Astrocyte (in vitro differentiated cells and primary cell): ENCODE measurements at regions not wholly inside any gene's neighbourhood (a gene's known extent, or its start where the extent isn't known, plus 50 kb on each side); places are given as distances from the start of the nearest gene placed in this dataset.

ENCODE experiments used
- DNase-seq: peaks from one replicate; pipeline ENCODE4 v3.0.0-alpha.2; 2010; ENCODE audit warnings: low read depth
- FAIRE-seq: peaks from 2 replicates; lab custom pipeline; 2011; peaks lifted over from hg19 to GRCh38; lab: Jason Lieb, UNC
- H2AFZ ChIP-seq: 2 replicates; pipeline ENCODE4 v1.6.0; 2012; ENCODE audit warnings: low read depth, low read length, inconsistent platforms
- H3K27ac ChIP-seq: 2 replicates; pipeline ENCODE4 v1.5.1; 2011; ENCODE audit warnings: low read depth, low read length, inconsistent platforms
- H3K27me3 ChIP-seq: 2 replicates; pipeline ENCODE4 v1.6.0; 2011; ENCODE audit warnings: low read length, inconsistent platforms; ENCODE audit not compliant: insufficient read depth
- H3K36me3 ChIP-seq: 2 replicates; pipeline ENCODE4 v1.5.1; 2011; ENCODE audit warnings: low read length, inconsistent platforms; ENCODE audit not compliant: insufficient read depth
- H3K4me1 ChIP-seq: 2 replicates; pipeline ENCODE4 v1.5.1; 2011; ENCODE audit warnings: low read length, inconsistent platforms; ENCODE audit not compliant: insufficient read depth
- H3K4me2 ChIP-seq: 2 replicates; pipeline ENCODE4 v1.6.0; 2012; ENCODE audit warnings: low read length, inconsistent platforms
- H3K4me3 ChIP-seq: 2 replicates; pipeline ENCODE4 v1.5.1; 2011; ENCODE audit warnings: low read depth, mild to moderate bottlenecking, low read length, inconsistent platforms; ENCODE audit not compliant: insufficient read depth
- H3K79me2 ChIP-seq: 2 replicates; pipeline ENCODE4 v1.6.0; 2012; ENCODE audit warnings: mild to moderate bottlenecking, low read length, inconsistent platforms; ENCODE audit not compliant: insufficient read depth
- H3K9ac ChIP-seq: 2 replicates; pipeline ENCODE4 v1.6.0; 2012; ENCODE audit warnings: mild to moderate bottlenecking, low read length, inconsistent platforms
- H3K9me3 ChIP-seq: 2 replicates; pipeline ENCODE4 v1.5.1; 2012; ENCODE audit warnings: low read depth, mild to moderate bottlenecking, low read length, inconsistent platforms; ENCODE audit not compliant: insufficient read depth
- H4K20me1 ChIP-seq: 2 replicates; pipeline ENCODE4 v1.6.0; 2012; ENCODE audit warnings: low read length, inconsistent platforms; ENCODE audit not compliant: insufficient read depth
- H3K27ac Mint-ChIP-seq: one replicate; pipeline ENCODE4 v1.8.0; 2021; ENCODE audit warnings: mild to moderate bottlenecking, mixed read lengths; ENCODE audit not compliant: unreplicated experiment
- H3K27me3 Mint-ChIP-seq: one replicate; pipeline ENCODE4 v1.8.0; 2021; ENCODE audit warnings: low read depth, mixed read lengths; ENCODE audit not compliant: unreplicated experiment
- H3K36me3 Mint-ChIP-seq: one replicate; pipeline ENCODE4 v1.8.0; 2021; ENCODE audit warnings: low read depth, mixed read lengths; ENCODE audit not compliant: unreplicated experiment
- H3K4me1 Mint-ChIP-seq: one replicate; pipeline ENCODE4 v1.8.0; 2021; ENCODE audit warnings: low read depth, mixed read lengths; ENCODE audit not compliant: unreplicated experiment
- H3K4me3 Mint-ChIP-seq: one replicate; pipeline ENCODE4 v1.8.0; 2021; ENCODE audit warnings: mild to moderate bottlenecking, moderate library complexity, mixed read lengths; ENCODE audit not compliant: unreplicated experiment
- H3K9me3 Mint-ChIP-seq: one replicate; pipeline ENCODE4 v1.8.0; 2021; ENCODE audit warnings: mild to moderate bottlenecking, mixed read lengths; ENCODE audit not compliant: unreplicated experiment
- EZH2 ChIP-seq: IDR thresholded peaks from 2 replicates; pipeline ENCODE4 v1.6.1; 2012; ENCODE audit warnings: mild to moderate bottlenecking, low read length, inconsistent platforms; ENCODE audit not compliant: insufficient read depth
- TF ChIP-seq, protein P1 (sequence below): IDR thresholded peaks from 2 replicates; pipeline ENCODE4 v1.5.1; 2011; ENCODE audit warnings: low read depth, mild to moderate bottlenecking, inconsistent platforms, low read length, moderate library complexity; ENCODE audit not compliant: insufficient read depth

GRCh38 chr12:92253301-92253700 lies 107.7 kb upstream of the BTG1 start:
- H3K27me3 ChIP-seq = no peaks in the 10 kb centered on the region
- TF ChIP-seq, protein P1, sequence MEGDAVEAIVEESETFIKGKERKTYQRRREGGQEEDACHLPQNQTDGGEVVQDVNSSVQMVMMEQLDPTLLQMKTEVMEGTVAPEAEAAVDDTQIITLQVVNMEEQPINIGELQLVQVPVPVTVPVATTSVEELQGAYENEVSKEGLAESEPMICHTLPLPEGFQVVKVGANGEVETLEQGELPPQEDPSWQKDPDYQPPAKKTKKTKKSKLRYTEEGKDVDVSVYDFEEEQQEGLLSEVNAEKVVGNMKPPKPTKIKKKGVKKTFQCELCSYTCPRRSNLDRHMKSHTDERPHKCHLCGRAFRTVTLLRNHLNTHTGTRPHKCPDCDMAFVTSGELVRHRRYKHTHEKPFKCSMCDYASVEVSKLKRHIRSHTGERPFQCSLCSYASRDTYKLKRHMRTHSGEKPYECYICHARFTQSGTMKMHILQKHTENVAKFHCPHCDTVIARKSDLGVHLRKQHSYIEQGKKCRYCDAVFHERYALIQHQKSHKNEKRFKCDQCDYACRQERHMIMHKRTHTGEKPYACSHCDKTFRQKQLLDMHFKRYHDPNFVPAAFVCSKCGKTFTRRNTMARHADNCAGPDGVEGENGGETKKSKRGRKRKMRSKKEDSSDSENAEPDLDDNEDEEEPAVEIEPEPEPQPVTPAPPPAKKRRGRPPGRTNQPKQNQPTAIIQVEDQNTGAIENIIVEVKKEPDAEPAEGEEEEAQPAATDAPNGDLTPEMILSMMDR = no peak
- TF ChIP-seq EZH2 = no peak
- no peaks in the 10 kb centered on the region for H3K4me1 ChIP-seq
- no peaks in the 10 kb centered on the region for H3K36me3 ChIP-seq
- no peak overlapping the region for H3K27ac ChIP-seq
- Mint-ChIP-seq H3K27ac (no peak overlapping the region), H3K4me3 (no peak overlapping the region), H3K27me3 (no peaks in the 10 kb centered on the region), H3K4me1 (no peaks in the 10 kb centered on the region), H3K9me3 (peaks cover 2% of the 10 kb centered on the region), H3K36me3 (no peaks in the 10 kb centered on the region)
- FAIRE-seq = no peak
- no peak overlapping the region for H3K4me2 ChIP-seq
- no peaks in the 10 kb centered on the region for H3K79me2 ChIP-seq
- no peak overlapping the region for H3K4me3 ChIP-seq
- H3K9ac ChIP-seq = no peak overlapping the region
- no peaks in the 10 kb centered on the region for H4K20me1 ChIP-seq
- no peaks in the 10 kb centered on the region for H3K9me3 ChIP-seq
- no peak overlapping the region for H2AFZ ChIP-seq
- peak; percentile 19 for DNase-seq

GRCh38 chr12:92248977-92249376 lies 103.3 kb upstream of the BTG1 start:
- Mint-ChIP-seq H3K9me3 (peaks cover 2% of the 10 kb centered on the region), H3K27me3 (no peaks in the 10 kb centered on the region), H3K4me3 (no peak overlapping the region), H3K4me1 (no peaks in the 10 kb centered on the region), H3K27ac (no peak overlapping the region), H3K36me3 (no peaks in the 10 kb centered on the region)
- Histone ChIP-seq H3K4me1 (no peaks in the 10 kb centered on the region), H3K79me2 (no peaks in the 10 kb centered on the region), H2AFZ (no peak overlapping the region), H4K20me1 (no peaks in the 10 kb centered on the region), H3K27ac (no peak overlapping the region), H3K9me3 (no peaks in the 10 kb centered on the region), H3K4me2 (no peak overlapping the region), H3K9ac (no peak overlapping the region), H3K4me3 (no peak overlapping the region), H3K36me3 (no peaks in the 10 kb centered on the region), H3K27me3 (no peaks in the 10 kb centered on the region)
- no peak for DNase-seq
- no peak for FAIRE-seq
- TF ChIP-seq, protein P1 = no peak

- no peak overlapping the region for H3K4me3 Mint-ChIP-seq
- no peak overlapping the region for H3K27ac Mint-ChIP-seq
- no peaks in the 10 kb centered on the region for H3K27me3 Mint-ChIP-seq
Observed at GRCh38 chr12:92244036-92244435, 98.4 kb upstream of the BTG1 start.

More at GRCh38 chr12:92244036-92244435, 98.4 kb upstream of the BTG1 start:
- no peaks in the 10 kb centered on the region for H4K20me1 ChIP-seq
- no peaks in the 10 kb centered on the region for H3K79me2 ChIP-seq
- FAIRE-seq (no peak), DNase-seq (no peak)
- H3K9me3 ChIP-seq = no peaks in the 10 kb centered on the region
- H2AFZ ChIP-seq = no peak overlapping the region
- Mint-ChIP-seq H3K4me1 (no peaks in the 10 kb centered on the region), H3K9me3 (no peaks in the 10 kb centered on the region), H3K36me3 (no peaks in the 10 kb centered on the region)
- no peaks in the 10 kb centered on the region for H3K4me1 ChIP-seq
- no peaks in the 10 kb centered on the region for H3K27me3 ChIP-seq
- H3K36me3 ChIP-seq = no peaks in the 10 kb centered on the region
- no peak overlapping the region for H3K4me2 ChIP-seq
- H3K27ac ChIP-seq = no peak overlapping the region
- TF ChIP-seq, protein P1 = no peak
- no peak for TF ChIP-seq EZH2
- no peak overlapping the region for H3K4me3 ChIP-seq
- no peak overlapping the region for H3K9ac ChIP-seq
